ENCODE measurements at regions not wholly inside any gene's neighbourhood (a gene's known extent, or its start where the extent isn't known, plus 50 kb on each side); places are given as distances from the start of the nearest gene placed in this dataset.
"Not testable (repeated sequence)": the region's sequence is repeated elsewhere in the genome, so short reads cannot be mapped to it uniquely, and the experiment has no call there.

GRCh38 chrX:101785142-101785541, 125.5 kb upstream of the ARMCX2 start:
- H3K27ac Mint-ChIP-seq, result no peak overlapping the region
- intact Hi-C loops (cut with micrococcal nuclease), result no loop called here

DNA sequence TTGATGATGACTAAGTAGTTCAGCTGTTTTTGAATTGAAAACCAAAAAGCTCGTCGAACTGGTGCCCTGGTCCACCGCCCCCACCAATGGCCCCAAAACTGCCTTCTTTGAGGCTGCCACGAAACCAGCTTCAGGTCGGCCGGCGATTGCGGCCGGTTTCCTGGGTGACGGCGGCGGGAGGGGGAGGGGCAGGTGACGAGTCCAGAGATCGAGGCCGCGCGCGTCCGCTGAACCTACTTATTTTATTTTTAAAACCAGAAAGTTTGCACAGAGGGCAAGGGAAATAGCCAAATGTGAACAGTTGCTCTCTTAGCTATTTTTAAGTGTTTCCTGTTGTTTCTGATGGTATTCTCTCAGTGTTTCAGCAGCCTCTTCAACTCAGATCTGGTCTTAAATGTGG, 120.8 kb upstream of the ARMCX2 start:
- H3K79me2 ChIP-seq (ENCODE audit: insufficient read depth, low read length); H3K4me1 Mint-ChIP-seq; H3K4me2 ChIP-seq (replicated peaks; ENCODE audit: extremely low read depth, low read length, poor library complexity, severe bottlenecking); H3K9me3 ChIP-seq (replicated peaks in 1 of 2; ENCODE audit: control insufficient read depth in 1 of 2, insufficient read depth in 1 of 2, low read length in 2 of 2); H3K27ac ChIP-seq (ENCODE audit: low read depth in 1 of 2, low read length in 2 of 2); H3K9ac ChIP-seq (ENCODE audit: insufficient read depth, low read length, poor library complexity, severe bottlenecking); H3K27me3 ChIP-seq (ENCODE audit: control insufficient read depth in 2 of 2, insufficient read depth in 2 of 2, low read length in 2 of 2); H3K36me3 Mint-ChIP-seq; H3K4me3 ChIP-seq (replicated peaks in 1 of 3; ENCODE audit: low read depth in 2 of 3, low read length in 3 of 3); H2AFZ ChIP-seq (ENCODE audit: insufficient read depth, low read depth, low read length, poor library complexity, severe bottlenecking); DNase-seq; H3K27me3 Mint-ChIP-seq (ENCODE audit: low read depth in 3 of 3); H4K20me1 ChIP-seq (ENCODE audit: insufficient read depth, low read length); H3K4me3 Mint-ChIP-seq; H3K9me3 Mint-ChIP-seq; H3K4me1 ChIP-seq (ENCODE audit: control insufficient read depth in 1 of 2, insufficient read depth in 2 of 2, low read length in 2 of 2); intact Hi-C loops (cut with micrococcal nuclease); H3K36me3 ChIP-seq (replicated peaks in 1 of 2; ENCODE audit: control insufficient read depth in 1 of 2, insufficient read depth in 2 of 2, low read length in 2 of 2); H3K27ac Mint-ChIP-seq: not testable (repeated sequence)
- no CpG with 5 or more reads among the region's 19 CpGs for WGBS (ENCODE audit: insufficient coverage)

More at GRCh38 chrX:101785142-101785541, 125.5 kb upstream of the ARMCX2 start:
- Histone ChIP-seq H3K4me2 (replicated peaks; ENCODE audit: extremely low read depth, low read length, poor library complexity, severe bottlenecking) (no peak overlapping the region), H2AFZ (ENCODE audit: insufficient read depth, low read depth, low read length, poor library complexity, severe bottlenecking) (no peak overlapping the region), H3K27ac (ENCODE audit: low read depth in 1 of 2, low read length in 2 of 2) (no peak overlapping the region), H3K9ac (ENCODE audit: insufficient read depth, low read length, poor library complexity, severe bottlenecking) (no peak overlapping the region), H3K4me3 (replicated peaks in 1 of 3; ENCODE audit: low read depth in 2 of 3, low read length in 3 of 3) (no peak overlapping the region), H4K20me1 (ENCODE audit: insufficient read depth, low read length) (no peaks in the 10 kb centered on the region), H3K27me3 (ENCODE audit: control insufficient read depth in 2 of 2, insufficient read depth in 2 of 2, low read length in 2 of 2) (no peaks in the 10 kb centered on the region), H3K4me1 (ENCODE audit: control insufficient read depth in 1 of 2, insufficient read depth in 2 of 2, low read length in 2 of 2) (no peaks in the 10 kb centered on the region), H3K79me2 (ENCODE audit: insufficient read depth, low read length) (no peaks in the 10 kb centered on the region), H3K36me3 (replicated peaks in 1 of 2; ENCODE audit: control insufficient read depth in 1 of 2, insufficient read depth in 2 of 2, low read length in 2 of 2) (no peaks in the 10 kb centered on the region), H3K9me3 (replicated peaks in 1 of 2; ENCODE audit: control insufficient read depth in 1 of 2, insufficient read depth in 1 of 2, low read length in 2 of 2) (no peaks in the 10 kb centered on the region)
- Mint-ChIP-seq H3K36me3 (no peaks in the 10 kb centered on the region), H3K9me3 (no peaks in the 10 kb centered on the region), H3K27me3 (ENCODE audit: low read depth in 3 of 3) (peaks cover 0 to 3% (median 2%) of the 10 kb centered on the region in 3 donors), H3K4me3 (no peak overlapping the region), H3K4me1 (no peaks in the 10 kb centered on the region)
- no peak for DNase-seq
- WGBS (ENCODE audit: insufficient coverage), result no CpG with 5 or more reads among the region's 1 CpG
- no peak for TF ChIP-seq CTCF (IDR thresholded peaks at IDR 0.05)
